ENCODE measurements at regions not wholly inside any gene's neighbourhood (a gene's known extent, or its start where the extent isn't known, plus 50 kb on each side); places are given as distances from the start of the nearest gene placed in this dataset.

GRCh38 chr4:180695851-180696250 is 1547.4 kb upstream of the TENM3 start:
- no peaks in the 10 kb centered on the region for H3K27me3 Mint-ChIP-seq
- Histone ChIP-seq H3K36me3 (ENCODE audit: control insufficient read depth, insufficient read depth, low read length) (no peaks in the 10 kb centered on the region), H3K27ac (ENCODE audit: insufficient read depth, low read length, poor library complexity, severe bottlenecking) (no peak overlapping the region), H3K9me3 (ENCODE audit: control insufficient read depth in 2 of 2, low read length in 2 of 2) (no peaks in the 10 kb centered on the region), H3K27me3 (ENCODE audit: control insufficient read depth, insufficient read depth, low read length) (no peaks in the 10 kb centered on the region), H3K4me1 (ENCODE audit: control insufficient read depth, insufficient read depth, low read length, poor library complexity, severe bottlenecking) (no peaks in the 10 kb centered on the region), H3K4me3 (ENCODE audit: low read depth, low read length) (no peak overlapping the region)
- no peaks in the 10 kb centered on the region for H3K4me1 Mint-ChIP-seq
- H3K27ac Mint-ChIP-seq: no peak overlapping the region
- H3K36me3 Mint-ChIP-seq: no peaks in the 10 kb centered on the region
- H3K9me3 Mint-ChIP-seq: peaks cover 0 to 13% (median 5%) of the 10 kb centered on the region in 7 donors
- no peak overlapping the region for H3K4me3 Mint-ChIP-seq
- no peak for ATAC-seq (ENCODE audit: low read depth in 2 of 2)
- no peak for DNase-seq

- no peaks in the 10 kb centered on the region for H3K4me1 ChIP-seq (ENCODE audit: control insufficient read depth, insufficient read depth, low read length, poor library complexity, severe bottlenecking)
- Mint-ChIP-seq H3K9me3 (peaks cover 0 to 13% (median 3%) of the 10 kb centered on the region in 7 donors), H3K27me3 (no peaks in the 10 kb centered on the region), H3K27ac (no peak overlapping the region), H3K4me1 (no peaks in the 10 kb centered on the region), H3K4me3 (no peak overlapping the region), H3K36me3 (no peaks in the 10 kb centered on the region)
- ATAC-seq (ENCODE audit: low read depth in 2 of 2) (no peak), DNase-seq (no peak)
- no peaks in the 10 kb centered on the region for H3K36me3 ChIP-seq (ENCODE audit: control insufficient read depth, insufficient read depth, low read length)
- no peaks in the 10 kb centered on the region for H3K27me3 ChIP-seq (ENCODE audit: control insufficient read depth, insufficient read depth, low read length)
- H3K9me3 ChIP-seq (ENCODE audit: control insufficient read depth in 2 of 2, low read length in 2 of 2): peaks cover 0 to 1% of the 10 kb centered on the region in 2 experiments
- no peak overlapping the region for H3K4me3 ChIP-seq (ENCODE audit: low read depth, low read length)
- no peak overlapping the region for H3K27ac ChIP-seq (ENCODE audit: insufficient read depth, low read length, poor library complexity, severe bottlenecking)
These were observed 1546.6 kb upstream of the TENM3 start for GRCh38 chr4:180696460-180697092.

- no peak overlapping the region for H3K4me3 Mint-ChIP-seq
- no peaks in the 10 kb centered on the region for H3K27me3 Mint-ChIP-seq
- no peaks in the 10 kb centered on the region for H3K36me3 Mint-ChIP-seq
- Histone ChIP-seq H3K9me3 (ENCODE audit: control insufficient read depth in 2 of 2, low read length in 2 of 2) (peaks cover 0 to 6% of the 10 kb centered on the region in 2 experiments), H3K4me3 (ENCODE audit: low read depth, low read length) (no peak overlapping the region), H3K36me3 (ENCODE audit: control insufficient read depth, insufficient read depth, low read length) (no peaks in the 10 kb centered on the region), H3K4me1 (ENCODE audit: control insufficient read depth, insufficient read depth, low read length, poor library complexity, severe bottlenecking) (no peaks in the 10 kb centered on the region), H3K27me3 (ENCODE audit: control insufficient read depth, insufficient read depth, low read length) (no peaks in the 10 kb centered on the region), H3K27ac (ENCODE audit: insufficient read depth, low read length, poor library complexity, severe bottlenecking) (no peak overlapping the region)
- H3K9me3 Mint-ChIP-seq: peaks cover 0 to 15% (median 3%) of the 10 kb centered on the region in 7 donors
- no peaks in the 10 kb centered on the region for H3K4me1 Mint-ChIP-seq
- DNase-seq: no peak
- no peak for ATAC-seq (ENCODE audit: low read depth in 2 of 2)
- no peak overlapping the region for H3K27ac Mint-ChIP-seq
These were observed 1544.5 kb upstream of the TENM3 start for GRCh38 chr4:180698550-180699195.

GRCh38 chr4:180706766-180707165 is 1536.4 kb upstream of the TENM3 start:
- no peaks in the 10 kb centered on the region for H3K4me1 ChIP-seq (ENCODE audit: control insufficient read depth, insufficient read depth, low read length, poor library complexity, severe bottlenecking)
- DNase-seq (no peak), ATAC-seq (ENCODE audit: low read depth in 2 of 2) (no peak)
- no peak overlapping the region for H3K27ac ChIP-seq (ENCODE audit: insufficient read depth, low read length, poor library complexity, severe bottlenecking)
- no peaks in the 10 kb centered on the region for H3K27me3 ChIP-seq (ENCODE audit: control insufficient read depth, insufficient read depth, low read length)
- H3K4me3 ChIP-seq (ENCODE audit: low read depth, low read length): no peak overlapping the region
- peaks cover 0 to 8% of the 10 kb centered on the region in 2 experiments for H3K9me3 ChIP-seq (ENCODE audit: control insufficient read depth in 2 of 2, low read length in 2 of 2)
- H3K27me3 Mint-ChIP-seq: no peaks in the 10 kb centered on the region
- H3K36me3 Mint-ChIP-seq: no peaks in the 10 kb centered on the region
- H3K4me1 Mint-ChIP-seq: no peaks in the 10 kb centered on the region
- no peak overlapping the region for H3K27ac Mint-ChIP-seq
- H3K4me3 Mint-ChIP-seq: no peak overlapping the region
- peaks cover 0 to 10% (median 2%) of the 10 kb centered on the region in 7 donors for H3K9me3 Mint-ChIP-seq
- no peaks in the 10 kb centered on the region for H3K36me3 ChIP-seq (ENCODE audit: control insufficient read depth, insufficient read depth, low read length)

GRCh38 chr4:180710628-180711337 is 1532.4 kb upstream of the TENM3 start:
- no peak overlapping the region for H3K27ac Mint-ChIP-seq
- ATAC-seq (ENCODE audit: low read depth in 2 of 2): no peak

GRCh38 chr4:180717451-180718033 is 1525.7 kb upstream of the TENM3 start:
- no peaks in the 10 kb centered on the region for H3K9me3 ChIP-seq (ENCODE audit: control insufficient read depth in 2 of 2, low read length in 2 of 2)
- ATAC-seq (ENCODE audit: low read depth in 2 of 2) (no peak), DNase-seq (no peak)
- no peak overlapping the region for H3K27ac Mint-ChIP-seq
- H3K27ac ChIP-seq (ENCODE audit: insufficient read depth, low read length, poor library complexity, severe bottlenecking): no peak overlapping the region
- H3K27me3 Mint-ChIP-seq: no peaks in the 10 kb centered on the region
- H3K36me3 Mint-ChIP-seq: no peaks in the 10 kb centered on the region
- H3K4me3 ChIP-seq (ENCODE audit: low read depth, low read length): no peak overlapping the region
- no peaks in the 10 kb centered on the region for H3K4me1 ChIP-seq (ENCODE audit: control insufficient read depth, insufficient read depth, low read length, poor library complexity, severe bottlenecking)
- H3K4me1 Mint-ChIP-seq: no peaks in the 10 kb centered on the region
- no peaks in the 10 kb centered on the region for H3K36me3 ChIP-seq (ENCODE audit: control insufficient read depth, insufficient read depth, low read length)
- H3K9me3 Mint-ChIP-seq: peaks cover 4 to 25% (median 9%) of the 10 kb centered on the region in 7 donors
- no peak overlapping the region for H3K4me3 Mint-ChIP-seq
- no peaks in the 10 kb centered on the region for H3K27me3 ChIP-seq (ENCODE audit: control insufficient read depth, insufficient read depth, low read length)

More at GRCh38 chr4:180710628-180711337, 1532.4 kb upstream of the TENM3 start:
- no peak overlapping the region for H3K4me3 ChIP-seq (ENCODE audit: low read depth, low read length)
- H3K27me3 ChIP-seq (ENCODE audit: control insufficient read depth, insufficient read depth, low read length): no peaks in the 10 kb centered on the region
- H3K4me3 Mint-ChIP-seq: no peak overlapping the region
- no peaks in the 10 kb centered on the region for H3K36me3 Mint-ChIP-seq
- peaks cover 0 to 6% of the 10 kb centered on the region in 2 experiments for H3K9me3 ChIP-seq (ENCODE audit: control insufficient read depth in 2 of 2, low read length in 2 of 2)
- DNase-seq: no peak
- H3K36me3 ChIP-seq (ENCODE audit: control insufficient read depth, insufficient read depth, low read length): no peaks in the 10 kb centered on the region
- peaks cover 0 to 16% (median 6%) of the 10 kb centered on the region in 7 donors for H3K9me3 Mint-ChIP-seq
- H3K4me1 ChIP-seq (ENCODE audit: control insufficient read depth, insufficient read depth, low read length, poor library complexity, severe bottlenecking): no peaks in the 10 kb centered on the region
- no peaks in the 10 kb centered on the region for H3K27me3 Mint-ChIP-seq
- H3K27ac ChIP-seq (ENCODE audit: insufficient read depth, low read length, poor library complexity, severe bottlenecking): no peak overlapping the region
- H3K4me1 Mint-ChIP-seq: no peaks in the 10 kb centered on the region

- no peaks in the 10 kb centered on the region for H3K36me3 Mint-ChIP-seq
- no peaks in the 10 kb centered on the region for H3K4me1 Mint-ChIP-seq
- Histone ChIP-seq H3K4me1 (ENCODE audit: control insufficient read depth, insufficient read depth, low read length, poor library complexity, severe bottlenecking) (no peaks in the 10 kb centered on the region), H3K27me3 (ENCODE audit: control insufficient read depth, insufficient read depth, low read length) (no peaks in the 10 kb centered on the region), H3K36me3 (ENCODE audit: control insufficient read depth, insufficient read depth, low read length) (no peaks in the 10 kb centered on the region), H3K9me3 (ENCODE audit: control insufficient read depth in 2 of 2, low read length in 2 of 2) (no peaks in the 10 kb centered on the region), H3K4me3 (ENCODE audit: low read depth, low read length) (no peak overlapping the region), H3K27ac (ENCODE audit: insufficient read depth, low read length, poor library complexity, severe bottlenecking) (no peak overlapping the region)
- ATAC-seq (ENCODE audit: low read depth in 2 of 2): no peak
- no peaks in the 10 kb centered on the region for H3K27me3 Mint-ChIP-seq
- no peak for DNase-seq
- H3K9me3 Mint-ChIP-seq: peaks cover under 1 to 25% (median 7%) of the 10 kb centered on the region in 7 donors
- H3K27ac Mint-ChIP-seq: no peak overlapping the region
- no peak overlapping the region for H3K4me3 Mint-ChIP-seq
These were observed 1521.8 kb upstream of the TENM3 start for GRCh38 chr4:180721356-180721755.
